Skin of body (tissue), 1 donor: ENCODE measurements at regions not wholly inside any gene's neighbourhood (a gene's known extent, or its start where the extent isn't known, plus 50 kb on each side); places are given as distances from the start of the nearest gene placed in this dataset.

Experiments
- DNase-seq: peaks from one replicate; lab custom pipeline; 2025; lab: John Stamatoyannopoulos, UW

- no peak for DNase-seq
Measured at GRCh38 chr4:19417256-19417655, 834.4 kb upstream of the SLIT2 start.

- DNase-seq, result peak; percentile 46
Measured at GRCh38 chr4:19416146-19416545, 835.6 kb upstream of the SLIT2 start.

GRCh38 chr4:19408490-19408889, 843.2 kb upstream of the SLIT2 start:
- DNase-seq, result no peak

DNA sequence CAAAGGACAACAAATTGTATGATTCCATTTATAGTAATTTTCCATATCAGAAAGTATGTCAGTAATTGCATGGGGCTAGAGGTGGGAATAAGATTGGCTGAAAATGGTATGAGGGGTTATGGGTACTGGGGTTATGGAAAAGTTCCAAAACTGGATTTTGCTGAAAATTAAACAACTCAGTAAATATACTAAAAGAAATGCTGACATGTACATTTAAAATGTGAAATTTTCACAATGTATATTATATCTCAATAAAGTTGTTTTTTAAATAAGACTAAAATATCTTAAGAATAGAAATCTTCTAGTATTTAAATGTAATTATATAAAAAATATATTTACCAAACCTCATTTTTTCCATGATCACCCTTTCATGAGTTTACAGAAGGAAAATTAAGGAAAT, 844.9 kb upstream of the SLIT2 start:
- DNase-seq, result no peak

GRCh38 chr4:19403786-19404370, 847.8 kb upstream of the SLIT2 start:
- DNase-seq, result no peak

GRCh38 chr4:19402581-19403065, 849.1 kb upstream of the SLIT2 start:
- DNase-seq, result no peak

DNA sequence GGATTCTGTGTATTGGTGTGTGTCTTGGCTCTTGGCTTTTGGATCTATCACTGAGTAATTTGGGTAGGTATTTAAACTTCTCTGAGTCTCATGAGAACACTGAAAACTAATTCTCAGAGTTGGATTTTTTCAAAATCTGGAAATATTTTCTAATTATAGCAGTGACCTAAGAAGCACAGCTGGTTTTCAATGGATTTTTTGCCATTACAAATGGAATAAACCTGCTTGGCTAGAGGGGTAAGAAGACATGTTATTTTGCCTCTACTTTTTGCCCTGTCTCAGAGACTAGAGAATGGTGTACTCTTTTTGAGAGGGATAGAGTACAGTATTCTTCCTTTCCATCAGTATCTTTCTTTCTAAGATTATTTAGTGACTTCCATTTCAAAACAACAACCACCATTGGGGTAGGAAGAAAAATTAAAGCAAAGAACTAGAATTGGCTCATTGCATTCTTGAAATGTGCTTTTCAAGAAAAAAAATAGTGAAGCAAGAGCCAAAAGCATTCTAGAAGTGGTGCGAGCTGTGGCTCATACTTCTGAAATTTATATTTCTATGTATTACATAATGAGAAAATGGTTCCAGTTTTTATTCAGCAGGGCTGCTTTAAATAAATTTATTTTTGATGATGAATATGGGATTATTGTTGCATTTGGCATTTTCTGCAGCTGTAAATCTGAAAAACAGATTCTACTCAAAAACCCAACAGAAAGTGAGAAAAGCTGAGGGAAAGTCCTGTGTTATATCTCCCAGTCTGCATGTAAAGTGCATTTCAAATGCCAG, 850.2 kb upstream of the SLIT2 start:
- peak; percentile 69 for DNase-seq

DNA sequence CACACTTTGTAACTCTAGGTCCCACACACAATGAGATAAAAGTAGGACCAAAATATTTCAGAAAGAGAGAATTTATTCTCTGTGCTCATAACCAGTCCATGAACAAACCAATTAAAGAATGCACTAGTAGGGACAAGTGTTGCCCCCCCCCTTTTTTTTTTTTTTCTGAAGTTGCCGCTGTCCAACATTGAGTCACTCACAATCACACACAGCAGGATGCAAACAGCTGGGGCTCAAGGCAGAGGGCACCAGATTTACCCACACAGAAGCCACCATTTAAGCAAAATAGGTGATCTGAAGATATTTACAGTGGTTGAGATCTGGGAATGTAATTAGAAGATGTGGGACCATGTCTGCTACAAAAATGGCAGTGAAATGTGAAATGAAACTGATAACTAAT, 850.9 kb upstream of the SLIT2 start:
- no peak for DNase-seq

- no peak for DNase-seq
Measured at GRCh38 chr4:19399001-19399400, 852.7 kb upstream of the SLIT2 start.

DNA sequence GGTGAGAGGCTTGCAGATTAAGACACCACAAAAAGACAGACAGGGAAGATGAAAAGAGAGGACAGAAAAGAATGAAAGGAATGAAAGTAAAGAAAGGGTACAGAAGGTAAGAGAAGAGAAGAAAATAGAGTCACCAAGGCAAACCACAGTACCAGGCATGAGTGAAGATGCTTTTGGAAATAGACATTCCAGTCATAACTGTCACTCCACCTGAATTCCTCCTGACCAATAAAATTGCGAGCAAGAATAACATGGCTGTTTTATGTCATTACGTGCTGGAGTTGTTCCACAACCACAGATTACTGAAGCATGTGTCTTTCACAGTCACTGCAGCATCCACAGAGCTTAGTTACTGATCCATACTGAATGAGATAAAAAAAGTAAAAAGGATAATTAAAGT, 864.9 kb upstream of the SLIT2 start:
- DNase-seq, result no peak

- no peak for DNase-seq
Measured at GRCh38 chr4:19382993-19383756, 868.5 kb upstream of the SLIT2 start.

GRCh38 chr4:19381068-19381467, 870.6 kb upstream of the SLIT2 start:
- DNase-seq, result no peak

DNA sequence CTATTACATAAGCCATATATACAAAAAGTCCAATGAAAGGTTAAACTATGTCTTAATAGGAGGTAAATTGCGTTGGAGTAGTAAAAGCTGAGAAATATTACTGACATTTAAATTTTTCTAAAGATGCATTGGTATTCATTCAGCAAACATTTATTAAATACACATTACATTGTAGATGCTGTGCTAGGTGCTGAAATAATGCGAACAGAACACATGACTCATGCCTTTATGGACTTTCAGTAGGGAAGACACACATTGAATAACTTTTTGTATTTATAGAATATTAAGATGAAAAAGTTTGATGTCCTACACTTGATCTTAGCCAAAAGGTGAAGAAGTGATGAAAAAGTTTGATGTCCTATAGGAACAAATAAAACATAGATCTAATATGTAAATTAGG, 871.1 kb upstream of the SLIT2 start:
- DNase-seq, result no peak

DNA sequence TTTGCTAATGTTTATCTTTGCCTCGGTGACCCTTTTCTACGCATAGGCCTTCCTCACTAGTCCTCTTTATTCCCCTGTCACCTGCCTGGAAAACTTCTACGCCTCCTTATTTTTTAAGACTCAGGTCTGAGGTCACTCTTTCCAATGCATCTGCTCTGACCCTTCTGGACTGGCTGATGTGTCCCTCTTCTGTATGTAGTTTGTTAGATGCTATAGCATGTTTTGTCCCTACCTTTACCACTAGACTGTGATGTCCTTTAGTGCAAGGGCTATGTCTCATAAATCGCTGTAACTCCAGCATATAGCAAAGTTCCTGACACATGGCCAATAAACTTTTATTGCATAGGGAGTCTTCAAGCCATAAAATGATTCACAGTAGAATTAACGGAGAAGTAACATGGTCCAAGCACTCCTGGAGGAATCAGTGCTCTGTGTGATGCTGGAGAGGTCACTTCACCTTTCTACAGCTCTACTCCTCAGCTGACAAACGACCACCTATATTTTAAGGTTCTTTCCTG, 872.5 kb upstream of the SLIT2 start:
- no peak for DNase-seq

- DNase-seq, result no peak
Measured at GRCh38 chr4:19375931-19376330, 875.8 kb upstream of the SLIT2 start.

DNA sequence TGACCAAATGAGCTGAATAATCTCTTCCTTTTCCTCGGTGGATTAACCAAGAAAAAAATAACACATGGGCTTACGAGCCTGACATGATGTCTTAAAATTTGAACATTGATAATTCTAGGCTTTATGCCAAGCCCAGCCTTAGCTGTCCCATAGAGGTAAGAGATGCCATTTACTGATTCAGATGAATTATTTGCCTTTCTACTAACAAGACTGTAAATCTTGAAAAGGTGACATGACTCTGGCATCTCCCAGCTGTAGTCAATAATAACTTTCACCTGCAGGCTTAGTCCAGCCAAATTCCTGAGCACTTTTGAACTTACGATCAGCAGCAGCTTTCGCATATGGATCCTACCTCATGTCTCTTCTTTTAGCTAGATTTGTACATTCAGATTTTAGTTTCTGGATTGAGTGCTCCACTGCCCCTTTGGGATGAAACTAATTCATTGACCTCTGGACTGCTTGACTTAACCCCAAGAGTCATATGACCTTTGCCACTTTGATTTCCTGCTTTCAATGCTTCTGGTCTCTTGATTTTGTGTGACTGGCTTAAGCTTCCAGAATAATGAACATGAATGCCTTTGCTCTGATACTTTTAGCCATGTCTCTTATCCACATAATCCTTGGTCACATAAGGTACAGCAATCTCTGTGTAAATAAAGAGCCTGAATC, 876.4 kb upstream of the SLIT2 start:
- DNase-seq, result no peak

DNA sequence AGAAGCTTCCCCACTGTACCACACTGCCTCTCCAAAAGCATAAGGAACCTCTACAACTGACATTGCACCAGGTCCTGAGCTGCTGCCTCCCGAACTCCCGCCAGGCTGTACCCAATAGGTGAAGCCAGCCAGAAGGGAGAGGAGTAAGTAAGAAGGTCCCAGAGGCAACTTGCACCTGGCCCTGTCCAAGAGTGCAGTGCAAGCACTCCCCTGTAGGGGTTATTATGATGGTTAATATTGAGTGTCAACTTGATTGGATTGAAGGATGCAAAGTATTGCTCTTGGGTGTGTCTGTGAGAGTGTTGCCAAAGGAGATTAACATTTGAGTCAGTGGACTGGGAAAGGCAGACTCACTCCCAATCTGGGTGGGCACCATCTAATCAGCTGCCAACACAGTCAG, 879.3 kb upstream of the SLIT2 start:
- DNase-seq, result no peak

DNA sequence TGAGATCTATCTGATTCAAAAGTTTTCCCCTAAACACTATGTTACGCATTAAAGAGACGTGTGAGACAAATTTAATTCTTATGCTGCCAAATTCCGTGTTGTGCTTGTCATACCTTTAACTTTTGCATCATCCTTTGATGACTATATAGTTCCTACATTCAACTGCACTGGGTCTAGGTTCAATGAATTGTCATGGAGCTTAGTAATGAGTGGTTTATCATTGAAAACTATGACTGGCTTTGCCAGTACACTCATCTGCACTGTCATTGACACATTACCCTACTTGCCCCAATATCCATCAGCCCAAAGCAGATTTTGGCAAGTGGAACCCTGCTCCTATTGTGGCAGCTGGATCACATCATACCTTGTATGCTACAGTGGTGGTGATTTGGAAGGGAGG, 882.9 kb upstream of the SLIT2 start:
- DNase-seq, result no peak

DNA sequence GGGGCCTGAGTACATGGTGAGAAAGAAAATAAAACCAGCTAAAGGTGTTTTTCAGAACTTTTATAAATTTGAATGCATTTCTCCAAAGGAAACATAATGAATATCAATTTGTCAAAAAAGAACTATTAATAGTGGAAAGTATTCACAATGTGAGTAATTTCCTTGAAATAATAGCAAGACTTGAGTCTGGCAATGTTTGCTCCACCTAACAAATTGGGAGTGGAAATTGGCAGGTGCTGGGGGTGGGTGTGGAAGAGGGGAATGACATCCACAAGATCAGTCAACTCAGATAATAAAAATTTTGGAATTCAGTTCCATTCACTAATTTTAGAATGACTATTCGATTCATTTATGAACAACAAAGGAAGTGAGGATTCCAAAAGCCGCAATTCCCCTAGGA, 884.8 kb upstream of the SLIT2 start:
- DNase-seq, result no peak

DNA sequence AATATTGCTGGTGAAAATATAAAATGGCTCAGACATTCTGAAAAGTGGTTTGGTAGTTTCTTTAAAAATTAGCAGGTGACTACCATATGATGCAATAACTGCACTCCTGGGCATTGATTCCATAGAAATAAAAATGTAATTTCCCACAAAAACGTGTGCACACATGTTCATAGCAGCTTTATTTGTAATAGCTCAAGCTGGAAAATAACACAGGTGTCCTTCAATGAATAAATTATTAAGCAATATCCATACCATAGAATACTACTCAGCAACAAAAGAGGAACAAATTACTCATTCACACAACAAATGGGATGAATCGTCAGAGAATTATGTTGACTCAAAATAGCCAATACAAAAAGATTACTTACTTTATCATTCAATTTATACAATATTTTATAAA, 893.7 kb upstream of the SLIT2 start:
- no peak for DNase-seq

GRCh38 chr4:19349416-19349815, 902.3 kb upstream of the SLIT2 start:
- DNase-seq, result no peak

- DNase-seq, result no peak
Measured at GRCh38 chr4:19348746-19349145, 903.0 kb upstream of the SLIT2 start.
